Caco-2 (cell line): ENCODE measurements at regions not wholly inside any gene's neighbourhood (a gene's known extent, or its start where the extent isn't known, plus 50 kb on each side); places are given as distances from the start of the nearest gene placed in this dataset.

Source experiments
- BruUV-seq: library from RNA; stranded (reverse); fragments of 400-500 nt; replicated peaks from 2 replicates; lab custom pipeline; 2021; lab: Mats Ljungman, UMichigan
- CTCF ChIA-PET: fragments of 300-600 bp; sonication (Branson Sonifier 250); formaldehyde crosslinking; loops from one replicate; lab custom pipeline; 2022; ENCODE audit warnings: antibody characterized with exemption; lab: Charles Lee
- POLR2A ChIA-PET: fragments of 300-600 bp; sonication (Branson Sonifier 250); formaldehyde crosslinking; loops from one replicate; lab custom pipeline; 2022; ENCODE audit warnings: antibody characterized with exemption; lab: Charles Lee
- DNase-seq, 2 experiments: peaks; one replicate each; pipeline versions ENCODE4 v3.0.0 to v3.0.0-alpha.2; 2020 to 2022
- H3K27me3 ChIP-seq: replicated peaks from 2 replicates; pipeline ENCODE4 v1.6.0; 2011; ENCODE audit warnings: low read length; ENCODE audit not compliant: control insufficient read depth, insufficient read depth
- H3K36me3 ChIP-seq: 2 replicates; pipeline ENCODE4 v1.5.1; 2011; ENCODE audit warnings: low read length; ENCODE audit not compliant: control insufficient read depth, insufficient read depth
- H3K4me1 ChIP-seq: fragments of 250-450 bp; sonication (Bioruptor Pico); 2 replicates; pipeline ENCODE4 v1.5.1; 2020; ENCODE audit warnings: mild to moderate bottlenecking
- H3K4me3 ChIP-seq: 2 replicates; pipeline ENCODE4 v1.5.1; 2011; ENCODE audit warnings: low read depth, mild to moderate bottlenecking, control low read depth, low read length
- H3K9me3 ChIP-seq: fragments of 250-450 bp; sonication (Bioruptor Pico); 2 replicates; pipeline ENCODE4 v1.5.1; 2020; ENCODE audit warnings: mild to moderate bottlenecking, moderate library complexity
- H3K27ac Mint-ChIP-seq: one replicate; pipeline ENCODE4 v1.8.0; 2022; ENCODE audit warnings: mixed read lengths; ENCODE audit not compliant: unreplicated experiment
- H3K27me3 Mint-ChIP-seq: one replicate; pipeline ENCODE4 v1.8.0; 2022; ENCODE audit warnings: mixed read lengths; ENCODE audit not compliant: insufficient read depth, unreplicated experiment
- H3K36me3 Mint-ChIP-seq: one replicate; pipeline ENCODE4 v1.8.0; 2022; ENCODE audit warnings: mild to moderate bottlenecking, mixed read lengths; ENCODE audit not compliant: insufficient read depth, unreplicated experiment
- H3K4me1 Mint-ChIP-seq: one replicate; pipeline ENCODE4 v1.8.0; 2022; ENCODE audit warnings: low read depth, mixed read lengths; ENCODE audit not compliant: unreplicated experiment
- H3K4me3 Mint-ChIP-seq: one replicate; pipeline ENCODE4 v1.8.0; 2022; ENCODE audit warnings: mild to moderate bottlenecking, moderate library complexity, mixed read lengths; ENCODE audit not compliant: unreplicated experiment
- H3K9me3 Mint-ChIP-seq: one replicate; pipeline ENCODE4 v1.8.0; 2022; ENCODE audit warnings: mixed read lengths; ENCODE audit not compliant: unreplicated experiment
- CTCF ChIP-seq, 2 experiments: fragments of 200-600 bp in 1 of 2; IDR thresholded peaks; 1 replicate in 1 of 2; 2 replicates in 1 of 2; pipeline versions ENCODE4 v1.5.1 to v1.8.0; 2011 to 2022; ENCODE audit warnings: antibody characterized with exemption in 1 of 2, control low read depth in 1 of 2, inconsistent platforms in 1 of 2, low read depth in 1 of 2, low read length in 1 of 2, mild to moderate bottlenecking in 1 of 2, moderate library complexity in 1 of 2; ENCODE audit not compliant: insufficient read depth in 1 of 2, severe bottlenecking in 1 of 2, unreplicated experiment in 1 of 2
- intact Hi-C: fragments of 100-400 bp; cut with micrococcal nuclease; formaldehyde crosslinking; loops from one replicate; pipeline ENCODE4 v1.10.0; 2022; ENCODE audit not compliant: unreplicated experiment

DNA sequence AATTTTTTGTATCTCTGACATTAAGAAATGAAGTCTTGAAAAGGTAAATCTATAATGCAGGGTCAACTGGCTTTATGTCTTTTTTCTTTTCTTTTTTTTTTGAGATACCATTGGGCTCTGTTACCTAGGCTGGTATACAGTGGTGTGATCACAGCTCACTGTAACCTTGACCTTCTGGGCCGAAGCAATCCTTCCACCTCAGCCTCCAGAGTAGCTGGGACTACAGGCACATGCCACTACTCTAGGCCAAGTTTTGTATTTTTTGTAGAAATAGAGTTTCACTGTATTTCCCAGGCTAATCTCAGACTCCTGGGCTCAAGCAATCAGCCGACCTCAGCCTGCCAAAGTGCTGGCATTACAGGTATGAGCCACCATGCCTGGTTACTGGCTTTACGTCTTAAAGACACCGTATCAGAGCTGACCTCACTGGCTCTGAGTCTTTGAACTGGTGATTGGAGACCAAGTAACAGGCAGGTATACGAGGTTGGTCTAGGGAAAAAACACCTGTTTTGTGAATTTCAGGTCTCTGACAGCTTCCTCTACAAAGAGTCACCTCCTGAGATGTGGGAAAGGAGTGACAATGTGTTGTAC, 70.4 kb upstream of the GPBP1 start:
- Mint-ChIP-seq H3K4me3 (no peak overlapping the region), H3K27me3 (no peaks in the 10 kb centered on the region), H3K36me3 (peaks cover 4% of the 10 kb centered on the region), H3K27ac (no peak overlapping the region), H3K9me3 (peaks cover 5% of the 10 kb centered on the region), H3K4me1 (peaks cover 14% of the 10 kb centered on the region)
- H3K36me3 ChIP-seq: no peaks in the 10 kb centered on the region; the same call in 1 of the 2 replicates
- no peak for DNase-seq
- H3K27me3 ChIP-seq: no peaks in the 10 kb centered on the region
- intact Hi-C loops: no loop called here
- no peak for TF ChIP-seq CTCF (IDR thresholded peaks at IDR 0.05; ENCODE audit: insufficient read depth in 1 of 2, low read depth in 1 of 2, low read length in 1 of 2, severe bottlenecking in 1 of 2, unreplicated experiment in 1 of 2)
- ChIA-PET CTCF (no interaction called here), POLR2A (no interaction called here)
- H3K4me3 ChIP-seq: no peak overlapping the region
- 0 out of 2 replicates have a peak, but pooled peaks cover 3% of the 10 kb centered on the region for H3K9me3 ChIP-seq
- BruUV-seq: no TSS peak
- peaks cover 15% of the 10 kb centered on the region for H3K4me1 ChIP-seq

GRCh38 chr5:57106661-57107060, 67.2 kb upstream of the GPBP1 start:
- Histone ChIP-seq H3K27me3 (no peaks in the 10 kb centered on the region), H3K4me1 (peaks cover 15% of the 10 kb centered on the region), H3K36me3 (no peaks in the 10 kb centered on the region; the same call in 1 of the 2 replicates), H3K9me3 (no peaks in the 10 kb centered on the region), H3K4me3 (no peak overlapping the region)
- ChIA-PET CTCF (no interaction called here), POLR2A (no interaction called here)
- TF ChIP-seq CTCF (IDR thresholded peaks at IDR 0.05; ENCODE audit: insufficient read depth in 1 of 2, low read depth in 1 of 2, low read length in 1 of 2, severe bottlenecking in 1 of 2, unreplicated experiment in 1 of 2): no peak
- no peaks in the 10 kb centered on the region for H3K27me3 Mint-ChIP-seq
- H3K4me3 Mint-ChIP-seq: no peak overlapping the region
- peaks cover 14% of the 10 kb centered on the region for H3K4me1 Mint-ChIP-seq
- no peak overlapping the region for H3K27ac Mint-ChIP-seq
- DNase-seq: no peak
- intact Hi-C loops: no loop called here
- BruUV-seq: no TSS peak
- H3K9me3 Mint-ChIP-seq: no peaks in the 10 kb centered on the region
- peaks cover 4% of the 10 kb centered on the region for H3K36me3 Mint-ChIP-seq

GRCh38 chr5:57111993-57112392, 61.9 kb upstream of the GPBP1 start:
- peak; percentile 8 to 41 for DNase-seq
- TF ChIP-seq CTCF (IDR thresholded peaks at IDR 0.05; ENCODE audit: insufficient read depth in 1 of 2, low read depth in 1 of 2, low read length in 1 of 2, severe bottlenecking in 1 of 2, unreplicated experiment in 1 of 2): no peak
- Mint-ChIP-seq H3K27ac (no peak overlapping the region), H3K4me1 (peaks cover 6% of the 10 kb centered on the region), H3K9me3 (no peaks in the 10 kb centered on the region), H3K36me3 (no peaks in the 10 kb centered on the region), H3K27me3 (no peaks in the 10 kb centered on the region), H3K4me3 (no peak overlapping the region)
- no peak overlapping the region for H3K4me3 ChIP-seq
- H3K4me1 ChIP-seq: 0 out of 2 replicates have a peak, but pooled peaks cover 4% of the 10 kb centered on the region
- no peaks in the 10 kb centered on the region for H3K27me3 ChIP-seq
- H3K9me3 ChIP-seq: no peaks in the 10 kb centered on the region
- no TSS peak for BruUV-seq
- no peaks in the 10 kb centered on the region for H3K36me3 ChIP-seq
- ChIA-PET CTCF (interaction anchor here (0.5 kb wide), 1 partner anchor 108 kb away, joined by 3 read pairs; no protein-coding TSS in a partner anchor), POLR2A (interaction anchor here (0.6 kb wide), 1 partner anchor 62 kb away, joined by 4 read pairs; the partner anchor contains the start of gene GPBP1)
- intact Hi-C loops: no loop called here
